ENCODE measurements at regions not wholly inside any gene's neighbourhood (a gene's known extent, or its start where the extent isn't known, plus 50 kb on each side); places are given as distances from the start of the nearest gene placed in this dataset.

- DNase-seq (ENCODE audit: low read depth in 2 of 2): no peak
Measured at GRCh38 chr1:36542962-36543515, 60.3 kb upstream of the CSF3R start.

GRCh38 chr1:36542024-36542961 lies 59.6 kb upstream of the CSF3R start:
- no peak for DNase-seq (ENCODE audit: low read depth in 2 of 2)

DNA sequence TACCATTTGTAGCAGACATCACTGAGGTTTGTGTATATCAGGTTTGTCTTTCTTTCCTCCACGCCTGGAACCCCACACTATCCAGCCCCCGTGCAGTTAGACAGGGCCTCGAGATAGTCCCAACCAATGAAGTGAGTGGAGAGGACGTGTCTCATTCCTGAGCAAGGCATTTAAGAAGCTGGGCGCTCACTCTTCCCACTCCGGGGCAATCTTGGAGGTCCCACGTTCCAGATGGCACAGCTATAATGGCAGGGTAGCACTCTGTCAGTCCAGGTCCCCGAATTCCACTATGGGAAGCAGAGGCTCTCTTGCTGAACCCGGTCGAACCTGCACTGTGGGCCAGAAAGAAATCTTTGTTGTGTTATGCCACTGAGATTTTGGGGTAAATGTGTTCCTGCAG lies 57.3 kb upstream of the CSF3R start:
- DNase-seq (ENCODE audit: low read depth in 2 of 2): no peak

GRCh38 chr1:36539526-36539925 lies 56.8 kb upstream of the CSF3R start:
- no peak for DNase-seq (ENCODE audit: low read depth in 2 of 2)

- no peak for DNase-seq (ENCODE audit: low read depth in 2 of 2)
Measured at GRCh38 chr1:36537991-36538390, 55.3 kb upstream of the CSF3R start.

- no peak for DNase-seq (ENCODE audit: low read depth in 2 of 2)
Measured at GRCh38 chr1:36537190-36537768, 54.6 kb upstream of the CSF3R start.

GRCh38 chr1:36536727-36537126 lies 54.0 kb upstream of the CSF3R start:
- DNase-seq (ENCODE audit: low read depth in 2 of 2): no peak

DNA sequence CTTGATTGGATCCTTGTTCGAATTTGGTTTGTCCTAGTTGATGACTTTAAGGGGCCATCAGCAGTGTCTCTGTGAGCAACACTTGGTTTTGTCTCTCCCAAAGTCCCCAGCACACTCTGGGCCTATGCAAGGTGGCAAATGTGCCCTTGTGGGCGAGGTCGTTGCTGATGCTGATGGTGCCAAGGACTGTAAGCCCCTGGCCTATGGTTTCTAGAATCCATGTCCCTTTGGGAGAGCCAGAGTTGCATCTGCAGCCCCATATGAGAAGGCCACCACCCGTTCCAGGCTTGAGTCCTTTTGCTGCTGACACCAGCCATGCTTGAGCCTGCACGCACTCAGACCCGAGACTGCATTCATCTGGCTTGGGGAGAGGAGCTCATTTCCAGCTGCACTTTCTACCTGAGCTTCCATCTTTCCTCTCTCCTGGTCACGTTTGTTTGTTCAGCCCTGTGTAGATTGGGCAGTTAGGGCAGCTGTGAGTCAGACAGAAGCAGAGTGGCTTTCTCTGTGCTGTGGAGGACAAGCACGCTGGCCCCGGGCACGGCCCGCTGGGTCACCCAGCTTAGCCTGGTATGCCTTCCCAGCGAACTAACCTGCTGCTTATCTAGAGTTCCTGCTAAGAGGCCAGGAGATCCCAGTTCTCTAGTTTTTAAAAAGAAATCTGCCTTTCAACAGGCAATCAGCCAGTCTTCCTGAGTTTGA lies 52.1 kb upstream of the CSF3R start:
- no peak for DNase-seq (ENCODE audit: low read depth in 2 of 2)

- DNase-seq (ENCODE audit: low read depth in 2 of 2): no peak
Measured at GRCh38 chr1:36533897-36534296, 51.2 kb upstream of the CSF3R start.

DNA sequence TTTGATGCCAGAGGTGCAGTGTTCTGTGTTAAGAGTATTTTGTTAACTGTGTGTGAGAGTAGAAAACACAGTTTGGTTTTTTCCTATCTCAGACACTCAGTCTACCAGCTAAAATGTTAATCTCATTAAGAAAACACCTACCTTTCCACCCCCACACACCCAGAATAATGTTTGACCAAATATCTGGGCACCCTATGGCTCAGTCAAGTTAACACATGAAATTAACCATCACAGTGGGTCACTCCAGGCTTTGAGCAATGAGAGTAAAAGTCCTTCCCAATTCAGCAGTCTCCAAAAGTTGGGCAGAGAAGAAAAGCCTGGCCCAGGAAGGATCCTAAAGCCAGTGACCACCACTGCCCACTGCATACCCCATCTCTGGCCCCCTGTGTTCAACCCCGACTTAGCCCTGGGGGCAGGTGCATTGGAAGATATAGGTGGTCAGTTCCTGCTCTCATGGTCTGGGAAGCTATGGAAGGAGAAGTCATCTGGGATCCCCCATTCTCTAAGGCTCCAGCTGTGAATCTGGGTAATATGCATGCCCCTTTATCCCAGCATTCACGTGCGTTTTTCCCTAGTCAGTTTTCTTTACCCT lies 50.2 kb upstream of the CSF3R start:
- no peak for DNase-seq (ENCODE audit: low read depth in 2 of 2)
